ENCODE measurements at regions not wholly inside any gene's neighbourhood (a gene's known extent, or its start where the extent isn't known, plus 50 kb on each side); places are given as distances from the start of the nearest gene placed in this dataset.

- TF ChIP-seq POLR2A (conservative IDR thresholded peaks at IDR 0.05) = no peak
- TF ChIP-seq MNT (conservative IDR thresholded peaks at IDR 0.05) = no peak
- TF ChIP-seq CTCF (IDR thresholded peaks at IDR 0.05 in 2 of 3, conservative IDR thresholded peaks at IDR 0.05 in 1 of 3; ENCODE audit: insufficient read depth in 2 of 3, low read depth in 1 of 3, low read length in 3 of 3) = no peak
- TF ChIP-seq NFRKB (IDR thresholded peaks at IDR 0.05; ENCODE audit: low read depth) = no peak
Observed at GRCh38 chr20:12077875-12078274, 160.2 kb downstream of the BTBD3 start.
